GM12878 (cell line): ENCODE measurements at regions not wholly inside any gene's neighbourhood (a gene's known extent, or its start where the extent isn't known, plus 50 kb on each side); places are given as distances from the start of the nearest gene placed in this dataset.

Experiments
- ATAC-seq: fragments of 200-7000 bp; cut with Tn5 transposase; 3 replicates; pipeline ENCODE4 v1.9.1; 2020; ENCODE audit warnings: mild to moderate bottlenecking, moderate library complexity
- BruUV-seq: library from RNA; stranded (reverse); fragments of 400-500 nt; replicated peaks from 2 replicates; lab custom pipeline; 2021; lab: Mats Ljungman, UMichigan
- CTCF ChIA-PET: fragments of 300-600 bp; sonication (Branson Sonifier 250); formaldehyde crosslinking; extraction: SDS; loops from one replicate; lab custom pipeline; 2021; ENCODE audit warnings: inconsistent platforms; lab: Yijun Ruan, JAX
- POLR2A ChIA-PET: fragments of 350-600 bp; formaldehyde crosslinking; extraction: SDS; loops from one replicate; lab custom pipeline; 2021; ENCODE audit warnings: inconsistent platforms; lab: Charles Lee
- RAD21 ChIA-PET: fragments of 300-600 bp; sonication (Branson Sonifier 250); formaldehyde crosslinking; loops from one replicate; lab custom pipeline; 2023; ENCODE audit warnings: antibody characterized with exemption; ENCODE audit not compliant: unreplicated experiment; lab: Charles Lee
- SMC1A ChIA-PET: fragments of 300-600 bp; sonication (Branson Sonifier 250); formaldehyde crosslinking; loops from one replicate; lab custom pipeline; 2023; ENCODE audit not compliant: unreplicated experiment, uncharacterized antibody; lab: Charles Lee
- DNase-seq: peaks from one replicate; pipeline ENCODE4 v3.0.0-alpha.2; 2011; ENCODE audit warnings: low read depth, low spot score
- FAIRE-seq: peaks from 3 replicates; lab custom pipeline; 2011; peaks lifted over from hg19 to GRCh38; lab: Jason Lieb, UNC
- H2AFZ ChIP-seq: 2 replicates; pipeline ENCODE4 v1.6.0; 2011; ENCODE audit warnings: low read depth, low read length, control low read depth; ENCODE audit not compliant: control insufficient read depth
- H3K27ac ChIP-seq: 2 replicates; pipeline ENCODE4 v1.5.1; 2011; ENCODE audit warnings: control low read depth; ENCODE audit not compliant: control insufficient read depth, insufficient read depth
- H3K27me3 ChIP-seq, 2 experiments: replicated peaks in 1 of 2; 2 replicates each; pipeline versions ENCODE4 v1.6.0 to v1.6.1; 2011; ENCODE audit warnings: low read length in 1 of 2; ENCODE audit not compliant: control insufficient read depth in 2 of 2, insufficient read depth in 2 of 2
- H3K36me3 ChIP-seq, 2 experiments: 2 replicates each; pipeline ENCODE4 v1.5.1; 2011; ENCODE audit warnings: low read length in 1 of 2; ENCODE audit not compliant: control insufficient read depth in 2 of 2, insufficient read depth in 2 of 2
- H3K4me1 ChIP-seq: 2 replicates; pipeline ENCODE4 v1.6.1; 2011; ENCODE audit warnings: mild to moderate bottlenecking, low read length, moderate library complexity, mixed read lengths; ENCODE audit not compliant: control insufficient read depth, insufficient read depth
- H3K4me2 ChIP-seq: 2 replicates; pipeline ENCODE4 v1.6.0; 2011; ENCODE audit warnings: control low read depth; ENCODE audit not compliant: control insufficient read depth, insufficient read depth
- H3K4me3 ChIP-seq: fragments of 200-600 bp; sonication (generic); 2 replicates; pipeline ENCODE4 v1.5.1; 2016
- H3K79me2 ChIP-seq: 2 replicates; pipeline ENCODE4 v1.6.0; 2011; ENCODE audit warnings: low read length; ENCODE audit not compliant: control insufficient read depth, insufficient read depth
- H3K9ac ChIP-seq: 2 replicates; pipeline ENCODE4 v1.8.0; 2011; ENCODE audit warnings: low read length, control low read depth, mixed read lengths; ENCODE audit not compliant: control insufficient read depth, insufficient read depth
- H3K9me3 ChIP-seq: replicated peaks from 3 replicates; pipeline ENCODE4 v1.5.1; 2011; ENCODE audit warnings: mild to moderate bottlenecking, low read length; ENCODE audit not compliant: control insufficient read depth, insufficient read depth
- H4K20me1 ChIP-seq: 2 replicates; pipeline ENCODE4 v1.6.0; 2011; ENCODE audit not compliant: control insufficient read depth, insufficient read depth
- CBX5 ChIP-seq: sonication (generic); IDR thresholded peaks from 2 replicates; pipeline ENCODE4 v1.6.1; 2016; ENCODE audit warnings: low read depth, moderate library complexity, mild to moderate bottlenecking, inconsistent platforms
- CHD2 ChIP-seq: IDR thresholded peaks from 2 replicates; pipeline ENCODE4 v1.6.1; 2011; ENCODE audit warnings: low read depth, low read length, improper control_type of control experiment, borderline replicate concordance
- DPF2 ChIP-seq: fragments of 450-650 bp; IDR thresholded peaks from 2 replicates; pipeline ENCODE4 v1.6.1; 2017; ENCODE audit warnings: mild to moderate bottlenecking
- EGR1 ChIP-seq, 2 experiments: IDR thresholded peaks; 1 replicate in 1 of 2; 2 replicates in 1 of 2; pipeline ENCODE4 v1.6.1; 2011 to 2012; ENCODE audit warnings: low read depth in 2 of 2, low read length in 2 of 2, borderline replicate concordance in 1 of 2, mild to moderate bottlenecking in 1 of 2, moderate library complexity in 1 of 2
- EZH2 ChIP-seq: IDR thresholded peaks from 2 replicates; pipeline ENCODE4 v1.6.1; 2012; ENCODE audit warnings: low read depth, mild to moderate bottlenecking, control low read depth, inconsistent platforms, low read length, borderline replicate concordance; ENCODE audit not compliant: control insufficient read depth
- HDGF ChIP-seq: fragments of 450-650 bp; IDR thresholded peaks from 2 replicates; pipeline ENCODE4 v1.6.1; 2016; ENCODE audit warnings: antibody characterized with exemption
- MTA2 ChIP-seq: fragments of 450-650 bp; IDR thresholded peaks from 2 replicates; pipeline ENCODE4 v1.6.1; 2016; ENCODE audit warnings: low read depth, mild to moderate bottlenecking, moderate library complexity
- RAD51 ChIP-seq: fragments of 450-650 bp; IDR thresholded peaks from 2 replicates; pipeline ENCODE4 v1.6.1; 2016; ENCODE audit warnings: moderate library complexity, mild to moderate bottlenecking, inconsistent platforms
- RFX5 ChIP-seq: IDR thresholded peaks from 2 replicates; pipeline ENCODE4 v1.6.1; 2011; ENCODE audit warnings: low read depth, low read length, improper control_type of control experiment
- SMARCA5 ChIP-seq: fragments of 450-650 bp; IDR thresholded peaks from 2 replicates; pipeline ENCODE4 v1.6.1; 2017; ENCODE audit warnings: mild to moderate bottlenecking
- SMC3 ChIP-seq: IDR thresholded peaks from 2 replicates; pipeline ENCODE4 v1.6.1; 2011; ENCODE audit warnings: low read length, improper control_type of control experiment, borderline replicate concordance
- SRF ChIP-seq, 2 experiments: IDR thresholded peaks; 2 replicates each; pipeline ENCODE4 v1.6.1; 2011; ENCODE audit warnings: low read depth in 2 of 2, low read length in 2 of 2, mild to moderate bottlenecking in 1 of 2, moderate library complexity in 1 of 2
- YY1 ChIP-seq: IDR thresholded peaks from 2 replicates; pipeline ENCODE4 v1.6.1; 2011; ENCODE audit warnings: low read depth, mild to moderate bottlenecking, low read length
- ZNF274 ChIP-seq: IDR thresholded peaks from one replicate; pipeline ENCODE4 v1.8.0; 2011; ENCODE audit not compliant: insufficient read length, insufficient read depth
- WGBS: methylation state at CpG from one replicate; pipeline ENCODE4 v1.1.6; 2016; ENCODE audit warnings: low lambda C conversion rate; ENCODE audit not compliant: insufficient replicate concordance, insufficient coverage; ENCODE audit errors: missing lambda C conversion rate; 5-methylcytosine and 5-hydroxymethylcytosine counted together
- in situ Hi-C: fragments of 300-500 bp; cut with MboI; formaldehyde crosslinking; loops from 9 replicates; pipeline ENCODE4 v1.14.3; 2018; ENCODE audit warnings: mixed read lengths
- intact Hi-C: fragments of 100-400 bp; cut with micrococcal nuclease; formaldehyde crosslinking; loops from one replicate; pipeline ENCODE4 v1.14.2; 2022; ENCODE audit not compliant: unreplicated experiment
- TF ChIP-seq, protein P1 (sequence below): fragments of 450-650 bp; IDR thresholded peaks from 2 replicates; pipeline ENCODE4 v1.6.1; 2016; ENCODE audit warnings: mild to moderate bottlenecking
- TF ChIP-seq, protein P2 (sequence below): fragments of 450-650 bp; IDR thresholded peaks from 2 replicates; pipeline ENCODE4 v1.6.1; 2017; ENCODE audit warnings: mild to moderate bottlenecking, moderate library complexity
- TF ChIP-seq, protein P3 (sequence below): fragments of 450-650 bp; IDR thresholded peaks from 2 replicates; pipeline ENCODE4 v1.6.1; 2017; ENCODE audit warnings: mild to moderate bottlenecking
- TF ChIP-seq, protein P4 (sequence below): fragments of 450-650 bp; IDR thresholded peaks from 2 replicates; pipeline ENCODE4 v1.6.1; 2016; ENCODE audit warnings: mild to moderate bottlenecking

DNA sequence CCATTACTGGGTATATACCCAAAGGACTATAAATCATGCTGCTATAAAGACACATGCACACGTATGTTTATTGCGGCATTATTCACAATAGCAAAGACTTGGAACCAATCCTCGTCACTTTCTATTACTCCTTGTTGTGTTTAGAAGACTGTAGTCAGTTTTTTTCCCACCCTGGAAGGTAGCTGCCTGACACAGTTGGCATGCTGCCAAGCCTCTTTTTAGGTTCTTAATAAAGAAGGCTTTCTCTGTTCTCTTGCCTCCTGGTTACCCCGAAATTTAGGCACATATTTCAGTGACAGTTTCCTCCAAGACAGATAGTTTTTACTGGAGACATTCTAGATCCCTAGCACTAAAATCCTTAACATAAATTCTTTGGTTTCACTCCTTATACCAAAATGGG lies 205.4 kb upstream of the PCSK5 start:
- Histone ChIP-seq H3K4me3 (no peak overlapping the region), H3K9ac (no peak overlapping the region), H3K27ac (no peak overlapping the region), H4K20me1 (no peaks in the 10 kb centered on the region), H3K79me2 (no peaks in the 10 kb centered on the region), H3K36me3 (no peaks in the 10 kb centered on the region), H3K9me3 (no peaks in the 10 kb centered on the region), H3K27me3 (no peaks in the 10 kb centered on the region), H2AFZ (no peak overlapping the region), H3K4me2 (no peak overlapping the region), H3K4me1 (no peaks in the 10 kb centered on the region)
- TF ChIP-seq CHD2 (no peak), EZH2 (no peak), CBX5 (no peak), RFX5 (no peak), ZNF274 (no peak), HDGF (no peak), DPF2 (no peak), SRF (IDR thresholded peaks at IDR 0.05; ENCODE audit: low read depth in 2 of 2, low read length in 2 of 2) (no peak), RAD51 (no peak), SMC3 (no peak), MTA2 (no peak), YY1 (no peak), SMARCA5 (no peak), EGR1 (IDR thresholded peaks at IDR 0.05; ENCODE audit: borderline replicate concordance in 1 of 2, low read depth in 2 of 2, low read length in 2 of 2) (no peak)
- TF ChIP-seq, protein P1, sequence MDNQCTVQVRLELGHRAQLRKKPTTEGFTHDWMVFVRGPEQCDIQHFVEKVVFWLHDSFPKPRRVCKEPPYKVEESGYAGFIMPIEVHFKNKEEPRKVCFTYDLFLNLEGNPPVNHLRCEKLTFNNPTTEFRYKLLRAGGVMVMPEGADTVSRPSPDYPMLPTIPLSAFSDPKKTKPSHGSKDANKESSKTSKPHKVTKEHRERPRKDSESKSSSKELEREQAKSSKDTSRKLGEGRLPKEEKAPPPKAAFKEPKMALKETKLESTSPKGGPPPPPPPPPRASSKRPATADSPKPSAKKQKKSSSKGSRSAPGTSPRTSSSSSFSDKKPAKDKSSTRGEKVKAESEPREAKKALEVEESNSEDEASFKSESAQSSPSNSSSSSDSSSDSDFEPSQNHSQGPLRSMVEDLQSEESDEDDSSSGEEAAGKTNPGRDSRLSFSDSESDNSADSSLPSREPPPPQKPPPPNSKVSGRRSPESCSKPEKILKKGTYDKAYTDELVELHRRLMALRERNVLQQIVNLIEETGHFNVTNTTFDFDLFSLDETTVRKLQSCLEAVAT: no peak
- TF ChIP-seq, protein P2, sequence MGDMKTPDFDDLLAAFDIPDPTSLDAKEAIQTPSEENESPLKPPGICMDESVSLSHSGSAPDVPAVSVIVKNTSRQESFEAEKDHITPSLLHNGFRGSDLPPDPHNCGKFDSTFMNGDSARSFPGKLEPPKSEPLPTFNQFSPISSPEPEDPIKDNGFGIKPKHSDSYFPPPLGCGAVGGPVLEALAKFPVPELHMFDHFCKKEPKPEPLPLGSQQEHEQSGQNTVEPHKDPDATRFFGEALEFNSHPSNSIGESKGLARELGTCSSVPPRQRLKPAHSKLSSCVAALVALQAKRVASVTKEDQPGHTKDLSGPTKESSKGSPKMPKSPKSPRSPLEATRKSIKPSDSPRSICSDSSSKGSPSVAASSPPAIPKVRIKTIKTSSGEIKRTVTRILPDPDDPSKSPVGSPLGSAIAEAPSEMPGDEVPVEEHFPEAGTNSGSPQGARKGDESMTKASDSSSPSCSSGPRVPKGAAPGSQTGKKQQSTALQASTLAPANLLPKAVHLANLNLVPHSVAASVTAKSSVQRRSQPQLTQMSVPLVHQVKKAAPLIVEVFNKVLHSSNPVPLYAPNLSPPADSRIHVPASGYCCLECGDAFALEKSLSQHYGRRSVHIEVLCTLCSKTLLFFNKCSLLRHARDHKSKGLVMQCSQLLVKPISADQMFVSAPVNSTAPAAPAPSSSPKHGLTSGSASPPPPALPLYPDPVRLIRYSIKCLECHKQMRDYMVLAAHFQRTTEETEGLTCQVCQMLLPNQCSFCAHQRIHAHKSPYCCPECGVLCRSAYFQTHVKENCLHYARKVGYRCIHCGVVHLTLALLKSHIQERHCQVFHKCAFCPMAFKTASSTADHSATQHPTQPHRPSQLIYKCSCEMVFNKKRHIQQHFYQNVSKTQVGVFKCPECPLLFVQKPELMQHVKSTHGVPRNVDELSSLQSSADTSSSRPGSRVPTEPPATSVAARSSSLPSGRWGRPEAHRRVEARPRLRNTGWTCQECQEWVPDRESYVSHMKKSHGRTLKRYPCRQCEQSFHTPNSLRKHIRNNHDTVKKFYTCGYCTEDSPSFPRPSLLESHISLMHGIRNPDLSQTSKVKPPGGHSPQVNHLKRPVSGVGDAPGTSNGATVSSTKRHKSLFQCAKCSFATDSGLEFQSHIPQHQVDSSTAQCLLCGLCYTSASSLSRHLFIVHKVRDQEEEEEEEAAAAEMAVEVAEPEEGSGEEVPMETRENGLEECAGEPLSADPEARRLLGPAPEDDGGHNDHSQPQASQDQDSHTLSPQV: no peak
- TF ChIP-seq, protein P3, sequence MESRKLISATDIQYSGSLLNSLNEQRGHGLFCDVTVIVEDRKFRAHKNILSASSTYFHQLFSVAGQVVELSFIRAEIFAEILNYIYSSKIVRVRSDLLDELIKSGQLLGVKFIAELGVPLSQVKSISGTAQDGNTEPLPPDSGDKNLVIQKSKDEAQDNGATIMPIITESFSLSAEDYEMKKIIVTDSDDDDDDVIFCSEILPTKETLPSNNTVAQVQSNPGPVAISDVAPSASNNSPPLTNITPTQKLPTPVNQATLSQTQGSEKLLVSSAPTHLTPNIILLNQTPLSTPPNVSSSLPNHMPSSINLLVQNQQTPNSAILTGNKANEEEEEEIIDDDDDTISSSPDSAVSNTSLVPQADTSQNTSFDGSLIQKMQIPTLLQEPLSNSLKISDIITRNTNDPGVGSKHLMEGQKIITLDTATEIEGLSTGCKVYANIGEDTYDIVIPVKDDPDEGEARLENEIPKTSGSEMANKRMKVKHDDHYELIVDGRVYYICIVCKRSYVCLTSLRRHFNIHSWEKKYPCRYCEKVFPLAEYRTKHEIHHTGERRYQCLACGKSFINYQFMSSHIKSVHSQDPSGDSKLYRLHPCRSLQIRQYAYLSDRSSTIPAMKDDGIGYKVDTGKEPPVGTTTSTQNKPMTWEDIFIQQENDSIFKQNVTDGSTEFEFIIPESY: no peak
- TF ChIP-seq, protein P4, sequence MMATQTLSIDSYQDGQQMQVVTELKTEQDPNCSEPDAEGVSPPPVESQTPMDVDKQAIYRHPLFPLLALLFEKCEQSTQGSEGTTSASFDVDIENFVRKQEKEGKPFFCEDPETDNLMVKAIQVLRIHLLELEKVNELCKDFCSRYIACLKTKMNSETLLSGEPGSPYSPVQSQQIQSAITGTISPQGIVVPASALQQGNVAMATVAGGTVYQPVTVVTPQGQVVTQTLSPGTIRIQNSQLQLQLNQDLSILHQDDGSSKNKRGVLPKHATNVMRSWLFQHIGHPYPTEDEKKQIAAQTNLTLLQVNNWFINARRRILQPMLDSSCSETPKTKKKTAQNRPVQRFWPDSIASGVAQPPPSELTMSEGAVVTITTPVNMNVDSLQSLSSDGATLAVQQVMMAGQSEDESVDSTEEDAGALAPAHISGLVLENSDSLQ: no peak
- ATAC-seq (no peak), FAIRE-seq (no peak), DNase-seq (no peak)
- no TSS peak for BruUV-seq
- POLR2A ChIA-PET: no interaction called here
- in situ Hi-C loops: no loop called here
- 38% methylated on average over 4 of the region's 4 CpGs for WGBS
- intact Hi-C loops: no loop called here
- CTCF ChIA-PET: no interaction called here
- SMC1A ChIA-PET: no interaction called here
- RAD21 ChIA-PET: no interaction called here
